ENCODE measurements at regions not wholly inside any gene's neighbourhood (a gene's known extent, or its start where the extent isn't known, plus 50 kb on each side); places are given as distances from the start of the nearest gene placed in this dataset.

- TF ChIP-seq ZNF841 (CRISPR knock-in tag; IDR thresholded peaks at IDR 0.05; ENCODE audit: borderline replicate concordance): no peak
- no peak for TF ChIP-seq CTCF (CRISPR knock-in tag; IDR thresholded peaks at IDR 0.05)
Measured at GRCh38 chr9:81097131-81097847, 592.1 kb downstream of the TLE1 start.
